H1 (cell line): ENCODE measurements at regions not wholly inside any gene's neighbourhood (a gene's known extent, or its start where the extent isn't known, plus 50 kb on each side); places are given as distances from the start of the nearest gene placed in this dataset.

Source experiments
- ATF2 ChIP-seq: IDR thresholded peaks from 2 replicates; pipeline ENCODE4 v1.6.1; 2012; ENCODE audit warnings: low read length, inconsistent platforms
- CTBP2 ChIP-seq: IDR thresholded peaks from 2 replicates; pipeline ENCODE4 v1.7.0; 2011; ENCODE audit warnings: borderline replicate concordance, mild to moderate bottlenecking, moderate library complexity, mixed read lengths, low read length; ENCODE audit not compliant: insufficient read depth, insufficient read length
- GTF2F1 ChIP-seq: IDR thresholded peaks from 2 replicates; pipeline ENCODE4 v1.6.1; 2012; ENCODE audit warnings: low read depth, low read length, improper control_type of control experiment, borderline replicate concordance
- JUN ChIP-seq: IDR thresholded peaks from 2 replicates; pipeline ENCODE4 v1.6.1; 2011; ENCODE audit warnings: low read depth, mild to moderate bottlenecking, improper control_type of control experiment, low read length
- POU5F1 ChIP-seq: IDR thresholded peaks from 2 replicates; pipeline ENCODE4 v1.6.1; 2011; ENCODE audit warnings: low read depth, mild to moderate bottlenecking, low read length, moderate library complexity
- SUZ12 ChIP-seq: fragments of 200-600 bp; sonication (generic); IDR thresholded peaks from 2 replicates; pipeline ENCODE4 v1.6.1; 2012; ENCODE audit warnings: mild to moderate bottlenecking, inconsistent platforms, low read length, moderate library complexity, mixed read lengths
- TBP ChIP-seq: IDR thresholded peaks from 2 replicates; pipeline ENCODE4 v1.6.1; 2011; ENCODE audit warnings: low read depth, low read length, improper control_type of control experiment

DNA sequence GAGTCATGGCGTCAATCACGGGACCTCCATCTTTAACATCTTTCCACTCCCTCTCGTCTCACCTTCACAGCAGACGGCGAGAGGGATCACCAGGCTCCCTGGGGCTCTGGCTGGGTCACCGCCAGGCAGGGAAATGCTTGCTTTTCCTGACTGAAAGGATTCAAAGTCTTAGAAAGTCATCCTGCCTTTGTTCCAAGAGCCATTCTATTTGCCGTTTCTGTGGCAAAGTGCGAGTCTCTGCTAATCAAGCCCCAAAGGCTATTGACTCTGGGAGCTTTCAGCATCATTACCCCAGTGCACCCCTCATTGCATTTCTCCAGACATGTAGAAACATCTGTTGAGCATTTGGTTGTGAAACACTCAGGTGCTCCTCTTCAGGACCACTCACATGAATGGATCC is 69.6 kb downstream of the GSC start (continued):
- TF ChIP-seq JUN (no peak), TBP (no peak), SUZ12 (no peak), POU5F1 (no peak), CTBP2 (no peak), GTF2F1 (no peak), ATF2 (no peak)
- TF ChIP-seq, all 59 proteins: peak for 0
